Globus pallidus (tissue), 1 donor: ENCODE measurements at regions not wholly inside any gene's neighbourhood (a gene's known extent, or its start where the extent isn't known, plus 50 kb on each side); places are given as distances from the start of the nearest gene placed in this dataset.
A peak's percentile ranks its signal among the peaks of the same experiment; 100 is the strongest.

Experiments used
- DNase-seq: peaks from one replicate; pipeline ENCODE4 v3.0.0-alpha.2; 2015; ENCODE audit warnings: low spot score

GRCh38 chr14:101357559-101358319, 203.6 kb upstream of the DIO3 start:
- no peak for DNase-seq

GRCh38 chr14:101358320-101359125, 202.8 kb upstream of the DIO3 start:
- no peak for DNase-seq

GRCh38 chr14:101359221-101360053, 201.9 kb upstream of the DIO3 start:
- no peak for DNase-seq

- no peak for DNase-seq
Observed at GRCh38 chr14:101360054-101360911, 201.0 kb upstream of the DIO3 start.

DNA sequence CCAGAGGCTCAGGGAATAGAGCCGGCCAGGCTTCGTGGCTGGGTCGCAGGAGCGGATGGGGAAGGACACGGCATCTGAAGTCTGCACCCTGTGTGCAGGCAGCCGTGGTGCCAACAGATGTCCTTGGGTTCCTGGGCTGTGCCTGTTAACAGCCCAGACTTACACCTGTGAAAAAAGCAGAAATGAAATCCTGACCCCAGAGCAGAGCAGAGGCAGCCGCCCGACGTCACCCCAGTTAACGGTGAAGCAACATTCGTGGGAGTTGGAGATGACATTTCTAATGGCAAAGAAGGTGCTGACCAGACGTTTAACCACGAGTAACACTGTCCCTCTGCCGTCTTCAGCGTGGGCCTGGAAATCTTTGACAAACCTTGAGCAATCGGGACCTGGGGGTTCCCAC, 200.3 kb upstream of the DIO3 start:
- DNase-seq = no peak

- no peak for DNase-seq
Observed at GRCh38 chr14:101361451-101362433, 199.6 kb upstream of the DIO3 start.

GRCh38 chr14:101362529-101363260, 198.6 kb upstream of the DIO3 start:
- no peak for DNase-seq

- DNase-seq = no peak
Observed at GRCh38 chr14:101363261-101363555, 198.1 kb upstream of the DIO3 start.

DNA sequence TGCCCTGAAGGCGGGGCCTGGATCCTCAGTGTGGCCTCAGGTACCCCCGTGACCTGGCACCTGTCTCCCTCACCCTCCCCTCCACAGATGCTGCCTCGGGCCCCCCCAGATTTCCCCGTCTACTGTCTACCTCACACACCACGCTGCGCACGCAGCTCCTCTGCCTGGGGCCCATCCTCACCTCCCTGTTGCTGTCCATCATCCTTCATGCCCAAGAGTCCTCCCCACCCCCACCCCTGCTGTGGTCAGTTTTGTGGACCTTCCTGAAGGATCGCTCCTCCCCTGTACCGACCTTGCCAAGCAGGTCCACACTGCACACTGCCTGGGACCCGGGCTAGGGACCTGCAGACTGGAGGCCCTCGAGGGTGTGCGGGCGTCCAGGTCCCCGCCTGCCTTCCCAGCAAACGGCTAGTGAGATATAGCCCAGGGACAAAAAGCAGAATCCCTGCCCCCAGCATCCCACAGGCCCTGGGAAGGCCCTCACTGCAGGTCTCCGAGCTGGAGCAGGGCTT, 197.4 kb upstream of the DIO3 start:
- no peak for DNase-seq

DNA sequence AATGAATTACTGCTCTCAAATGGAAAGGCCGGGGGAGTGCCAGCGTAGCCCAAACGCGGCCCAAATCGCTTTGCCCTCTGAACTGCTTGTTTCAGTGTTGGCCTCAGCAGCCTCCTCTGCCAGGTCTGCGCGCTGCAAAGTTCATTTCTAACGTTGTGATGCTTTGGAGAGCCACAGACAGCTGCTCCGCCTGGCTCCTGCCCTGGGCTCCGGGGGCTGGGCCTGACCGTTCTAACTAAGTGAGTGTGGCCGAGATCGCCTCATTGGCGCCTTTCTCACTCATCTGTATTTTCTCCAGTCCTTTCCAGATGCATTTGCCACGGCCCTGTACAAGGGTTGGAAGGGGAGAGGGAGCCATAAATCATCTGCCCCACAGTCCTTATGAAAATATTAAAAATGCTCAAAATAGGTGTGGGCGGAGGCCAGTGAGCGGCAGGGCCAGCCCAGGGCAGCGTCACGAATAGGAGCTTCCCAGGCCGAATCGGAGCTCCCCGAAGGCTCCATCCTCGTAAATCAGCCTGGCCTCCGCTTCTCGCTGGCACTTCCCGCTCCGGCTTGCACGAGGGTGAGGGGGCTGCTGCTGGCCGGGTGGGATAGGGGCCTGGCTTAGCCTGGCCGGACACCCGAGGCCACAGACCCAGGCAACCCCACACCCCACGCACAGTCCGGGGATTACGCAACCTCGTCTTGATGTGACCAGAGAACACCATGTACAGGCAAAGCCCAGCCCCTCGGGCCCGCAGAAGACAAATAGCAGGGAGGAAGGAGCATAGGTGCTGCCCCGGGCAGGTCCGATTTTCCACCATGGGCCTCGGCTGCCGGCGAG, 196.6 kb upstream of the DIO3 start:
- DNase-seq = no peak

DNA sequence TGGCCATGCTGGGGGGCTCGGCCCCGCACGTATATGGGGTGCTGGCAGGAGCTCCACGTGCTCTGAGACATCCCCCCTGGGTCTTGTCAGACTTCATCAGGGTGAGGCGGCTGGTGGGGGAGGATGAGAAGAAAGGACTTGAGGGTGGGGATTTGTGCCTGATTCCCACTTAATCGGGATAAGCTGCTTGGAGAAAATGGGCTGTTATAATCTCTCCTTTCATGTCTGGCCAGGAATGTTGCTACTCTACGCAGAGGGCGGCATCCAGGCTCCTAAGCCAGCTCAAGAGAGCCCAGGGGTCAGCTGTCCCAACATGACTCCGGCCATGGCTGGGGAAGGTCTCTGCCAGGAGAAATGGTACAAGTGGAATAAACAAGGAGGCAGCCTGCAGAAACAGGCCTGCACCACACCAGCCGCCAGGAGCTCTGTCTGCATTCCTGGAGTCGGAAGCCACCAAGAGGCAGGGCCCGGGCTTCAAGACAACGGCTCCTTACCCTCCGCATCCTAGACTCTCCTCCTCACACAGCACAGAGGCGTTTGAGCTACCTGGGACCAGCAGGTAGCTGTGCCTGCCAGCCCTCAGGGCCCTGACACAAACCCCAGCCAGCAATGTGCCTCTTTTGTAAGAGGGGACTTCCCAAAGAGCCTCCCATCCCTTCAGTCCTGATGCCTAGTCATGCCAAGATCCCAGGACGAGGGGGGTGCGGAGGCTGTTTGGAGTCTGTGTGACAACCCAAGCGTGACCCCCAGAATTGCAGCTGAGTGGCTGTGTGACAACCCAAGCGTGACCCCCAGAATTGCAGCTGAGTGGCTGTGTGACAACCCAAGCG, 195.8 kb upstream of the DIO3 start:
- DNase-seq = no peak

GRCh38 chr14:101367421-101368261, 193.7 kb upstream of the DIO3 start:
- DNase-seq = no peak

- no peak for DNase-seq
Observed at GRCh38 chr14:101368629-101369028, 192.7 kb upstream of the DIO3 start.

DNA sequence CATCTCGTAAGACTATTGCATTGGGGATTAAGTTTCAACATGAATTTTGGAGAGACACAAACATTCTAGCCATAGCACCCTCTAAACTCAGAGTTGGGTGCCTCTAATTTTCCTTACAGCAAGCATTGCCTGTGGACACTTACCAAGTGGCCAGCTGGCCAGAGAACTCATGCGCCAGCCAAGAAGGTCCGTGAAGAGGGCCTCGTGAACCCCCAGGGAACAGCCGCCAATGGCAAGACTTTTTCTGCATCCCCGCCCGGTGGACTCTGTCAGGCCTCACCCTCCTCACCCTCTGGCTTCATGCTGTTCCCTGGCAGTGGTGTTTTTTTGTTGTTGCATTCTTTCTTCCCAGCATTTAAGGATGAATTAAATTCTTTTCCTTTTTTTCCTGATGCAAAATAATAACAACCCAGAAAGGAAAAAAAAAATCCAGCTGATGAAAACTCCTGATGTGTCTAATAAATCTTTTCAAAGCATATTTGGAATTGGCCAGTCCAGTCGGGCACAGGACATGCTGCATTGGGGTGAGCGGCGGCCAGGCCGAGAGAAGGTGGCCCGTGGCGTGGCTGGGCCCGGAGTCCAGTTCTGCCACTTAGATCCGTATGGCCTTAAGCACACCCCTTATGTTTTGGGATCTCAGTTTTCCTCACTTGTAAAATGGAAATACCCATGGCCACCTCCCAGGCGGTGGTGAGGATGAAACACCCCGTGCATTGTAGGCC, 191.9 kb upstream of the DIO3 start:
- peak; percentile 17 for DNase-seq

- DNase-seq = no peak
Observed at GRCh38 chr14:101369916-101370592, 191.2 kb upstream of the DIO3 start.
